ENCODE measurements at regions not wholly inside any gene's neighbourhood (a gene's known extent, or its start where the extent isn't known, plus 50 kb on each side); places are given as distances from the start of the nearest gene placed in this dataset.

GRCh38 chr16:85531516-85531915 is 81.6 kb upstream of the GSE1 start:
- TF ChIP-seq CTCF (conservative IDR thresholded peaks at IDR 0.05): no peak
- no peak for TF ChIP-seq EZH2 (IDR thresholded peaks at IDR 0.05; ENCODE audit: low read depth)

All from PC-9 (cell line).